Thoracic aorta (tissue), 2 donors: ENCODE measurements at regions not wholly inside any gene's neighbourhood (a gene's known extent, or its start where the extent isn't known, plus 50 kb on each side); places are given as distances from the start of the nearest gene placed in this dataset.

Experiments
- ATAC-seq: fragments of 150-250 bp; one replicate; pipeline ENCODE4 v1.8.0; 2017; ENCODE audit warnings: low read depth; ENCODE audit not compliant: insufficient number of reproducible peaks, low FRiP score
- DNase-seq: peaks from one replicate; pipeline ENCODE4 v3.0.0-alpha.2; 2020; ENCODE audit warnings: low spot score
- H3K27ac ChIP-seq, 2 donors: fragments of 200-600 bp; sonication (generic); 1 replicate in 1 of 2; 2 replicates in 1 of 2; pipeline ENCODE4 v1.5.1; 2016; ENCODE audit warnings: mild to moderate bottlenecking in 2 of 2, moderate library complexity in 2 of 2
- H3K27me3 ChIP-seq: fragments of 200-600 bp; sonication (generic); replicated peaks from 2 replicates; pipeline ENCODE4 v1.6.0; 2016; ENCODE audit warnings: mild to moderate bottlenecking; ENCODE audit not compliant: insufficient read depth
- H3K36me3 ChIP-seq: fragments of 200-600 bp; sonication (generic); one replicate; pipeline ENCODE4 v1.5.1; 2016
- H3K4me1 ChIP-seq, 2 donors: fragments of 200-600 bp; sonication (generic); 1 replicate in 1 of 2; 2 replicates in 1 of 2; pipeline versions ENCODE4 v1.5.1 to v1.6.0; 2016; ENCODE audit warnings: low read depth in 2 of 2, mild to moderate bottlenecking in 1 of 2; ENCODE audit not compliant: control insufficient read depth in 1 of 2
- H3K4me3 ChIP-seq: fragments of 200-600 bp; sonication (generic); 2 replicates; pipeline ENCODE4 v1.5.1; 2016; ENCODE audit warnings: mild to moderate bottlenecking
- H3K9me3 ChIP-seq: fragments of 200-600 bp; sonication (generic); 2 replicates; pipeline ENCODE4 v1.5.1; 2016
- CTCF ChIP-seq: fragments of 200-600 bp; sonication (generic); IDR thresholded peaks from one replicate; pipeline ENCODE4 v1.5.1; 2019; ENCODE audit warnings: antibody characterized with exemption

- no peaks in the 10 kb centered on the region for H3K9me3 ChIP-seq
- no peak overlapping the region for H3K4me3 ChIP-seq
- H3K27ac ChIP-seq: no peak overlapping the region
- H3K27me3 ChIP-seq: no peaks in the 10 kb centered on the region
- no peak for ATAC-seq
- H3K36me3 ChIP-seq: no peaks in the 10 kb centered on the region
- H3K4me1 ChIP-seq: no peaks in the 10 kb centered on the region
- no peak for TF ChIP-seq CTCF
- DNase-seq: no peak
These were observed 113.0 kb upstream of the NEDD4L start for GRCh38 chr18:57931038-57931437.

- ATAC-seq: no peak
- no peak for DNase-seq
- Histone ChIP-seq H3K9me3 (no peaks in the 10 kb centered on the region), H3K36me3 (no peaks in the 10 kb centered on the region), H3K4me3 (no peak overlapping the region), H3K27me3 (no peaks in the 10 kb centered on the region), H3K4me1 (no peaks in the 10 kb centered on the region), H3K27ac (no peak overlapping the region)
- TF ChIP-seq CTCF: no peak
These were observed 113.5 kb upstream of the NEDD4L start for GRCh38 chr18:57930476-57930875.

- H3K9me3 ChIP-seq: no peaks in the 10 kb centered on the region
- no peaks in the 10 kb centered on the region for H3K36me3 ChIP-seq
- TF ChIP-seq CTCF: no peak
- DNase-seq (no peak), ATAC-seq (no peak)
- no peaks in the 10 kb centered on the region for H3K27me3 ChIP-seq
- no peak overlapping the region for H3K4me3 ChIP-seq
- H3K4me1 ChIP-seq: no peaks in the 10 kb centered on the region
- H3K27ac ChIP-seq: no peak overlapping the region
These were observed 114.1 kb upstream of the NEDD4L start for GRCh38 chr18:57929922-57930321.

- Histone ChIP-seq H3K4me1 (no peaks in the 10 kb centered on the region), H3K27me3 (no peaks in the 10 kb centered on the region), H3K27ac (no peak overlapping the region), H3K9me3 (no peaks in the 10 kb centered on the region), H3K4me3 (no peak overlapping the region), H3K36me3 (no peaks in the 10 kb centered on the region)
- TF ChIP-seq CTCF: no peak
- DNase-seq: no peak
- ATAC-seq: no peak
These were observed 115.6 kb upstream of the NEDD4L start for GRCh38 chr18:57928466-57928865.

- ATAC-seq: no peak
These were observed 116.5 kb upstream of the NEDD4L start for GRCh38 chr18:57927511-57927910.

More at GRCh38 chr18:57927511-57927910, 116.5 kb upstream of the NEDD4L start:
- Histone ChIP-seq H3K36me3 (no peaks in the 10 kb centered on the region), H3K4me1 (no peaks in the 10 kb centered on the region), H3K9me3 (no peaks in the 10 kb centered on the region), H3K27ac (no peak overlapping the region), H3K4me3 (no peak overlapping the region), H3K27me3 (no peaks in the 10 kb centered on the region)
- DNase-seq: no peak
- no peak for TF ChIP-seq CTCF
